Keratinocyte (primary cell): ENCODE measurements at regions not wholly inside any gene's neighbourhood (a gene's known extent, or its start where the extent isn't known, plus 50 kb on each side); places are given as distances from the start of the nearest gene placed in this dataset.

Experiments used
- EZH2 ChIP-seq: IDR thresholded peaks from one replicate; pipeline ENCODE4 v1.6.1; 2012; ENCODE audit warnings: inconsistent platforms, mild to moderate bottlenecking, low read length, moderate library complexity
- TF ChIP-seq, protein P1 (sequence below), 3 experiments: IDR thresholded peaks in 1 of 3; conservative IDR thresholded peaks in 1 of 3; optimal IDR thresholded peaks in 1 of 3; 2 replicates in 2 of 3; 3 replicates in 1 of 3; pipeline versions ENCODE3 to v1.5.1; 2011; ENCODE audit warnings: low read length in 3 of 3, mild to moderate bottlenecking in 3 of 3, moderate library complexity in 2 of 3, control low read depth in 1 of 3, inconsistent platforms in 1 of 3; ENCODE audit not compliant: insufficient read depth in 2 of 3; ENCODE audit errors: extremely low read depth in 1 of 3

DNA sequence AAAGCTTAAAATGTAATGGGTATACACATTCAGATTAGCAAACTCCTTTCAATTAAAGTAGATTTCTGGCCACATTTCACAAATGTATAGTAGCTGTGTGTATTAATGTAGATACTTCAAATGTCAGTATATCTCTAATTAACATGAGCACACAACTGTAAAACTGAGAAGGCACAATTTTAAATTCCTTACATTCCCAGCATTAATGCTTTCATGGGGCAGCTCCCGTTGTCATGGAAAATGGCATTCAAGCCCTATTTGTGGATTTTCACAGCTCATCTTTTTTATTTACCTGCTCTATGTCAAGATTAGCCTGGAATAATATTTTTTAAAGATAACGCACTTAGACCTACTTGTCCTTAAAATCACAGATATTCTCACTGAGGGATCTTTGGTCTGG is 113.6 kb upstream of the SOX6 start:
- TF ChIP-seq, protein P1, sequence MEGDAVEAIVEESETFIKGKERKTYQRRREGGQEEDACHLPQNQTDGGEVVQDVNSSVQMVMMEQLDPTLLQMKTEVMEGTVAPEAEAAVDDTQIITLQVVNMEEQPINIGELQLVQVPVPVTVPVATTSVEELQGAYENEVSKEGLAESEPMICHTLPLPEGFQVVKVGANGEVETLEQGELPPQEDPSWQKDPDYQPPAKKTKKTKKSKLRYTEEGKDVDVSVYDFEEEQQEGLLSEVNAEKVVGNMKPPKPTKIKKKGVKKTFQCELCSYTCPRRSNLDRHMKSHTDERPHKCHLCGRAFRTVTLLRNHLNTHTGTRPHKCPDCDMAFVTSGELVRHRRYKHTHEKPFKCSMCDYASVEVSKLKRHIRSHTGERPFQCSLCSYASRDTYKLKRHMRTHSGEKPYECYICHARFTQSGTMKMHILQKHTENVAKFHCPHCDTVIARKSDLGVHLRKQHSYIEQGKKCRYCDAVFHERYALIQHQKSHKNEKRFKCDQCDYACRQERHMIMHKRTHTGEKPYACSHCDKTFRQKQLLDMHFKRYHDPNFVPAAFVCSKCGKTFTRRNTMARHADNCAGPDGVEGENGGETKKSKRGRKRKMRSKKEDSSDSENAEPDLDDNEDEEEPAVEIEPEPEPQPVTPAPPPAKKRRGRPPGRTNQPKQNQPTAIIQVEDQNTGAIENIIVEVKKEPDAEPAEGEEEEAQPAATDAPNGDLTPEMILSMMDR (optimal IDR thresholded peaks at IDR 0.05 in 1 of 3, IDR thresholded peaks at IDR 0.05 in 1 of 3, conservative IDR thresholded peaks at IDR 0.05 in 1 of 3; ENCODE audit: extremely low read depth in 1 of 3, insufficient read depth in 2 of 3, low read length in 3 of 3) = no peak
- TF ChIP-seq EZH2 = no peak
